SU-DHL-6 (cell line): ENCODE measurements at regions not wholly inside any gene's neighbourhood (a gene's known extent, or its start where the extent isn't known, plus 50 kb on each side); places are given as distances from the start of the nearest gene placed in this dataset.

ENCODE experiments used
- H2AFZ ChIP-seq: fragments of 200-600 bp; sonication (generic); 2 replicates; pipeline ENCODE4 v1.6.1; 2014; ENCODE audit warnings: low read depth, mild to moderate bottlenecking, moderate library complexity, mixed read lengths, antibody characterized with exemption, low read length; ENCODE audit not compliant: severe bottlenecking
- H3F3A ChIP-seq: fragments of 200-600 bp; shearing (Covaris generic); 2 replicates; pipeline ENCODE4 v1.6.0; 2016; ENCODE audit warnings: antibody characterized with exemption, mild to moderate bottlenecking; ENCODE audit not compliant: insufficient read depth
- H3K27ac ChIP-seq: fragments of 200-600 bp; sonication (generic); 2 replicates; pipeline ENCODE4 v1.5.1; 2016; ENCODE audit warnings: low read depth, mild to moderate bottlenecking, low read length, moderate library complexity, mixed read lengths
- H3K27me3 ChIP-seq: fragments of 200-600 bp; sonication (generic), shearing (Covaris generic); 2 replicates; pipeline ENCODE4 v1.6.0; 2014; ENCODE audit warnings: mild to moderate bottlenecking, low read length
- H3K36me3 ChIP-seq: fragments of 200-600 bp; sonication (generic); 2 replicates; pipeline ENCODE4 v1.6.1; 2014; ENCODE audit warnings: mild to moderate bottlenecking, low read length, mixed read lengths
- H3K4me2 ChIP-seq: fragments of 300-600, 200-600 bp; shearing (Covaris generic), sonication (generic); 2 replicates; pipeline ENCODE4 v1.6.0; 2014; ENCODE audit warnings: low read length, low read depth, mild to moderate bottlenecking; ENCODE audit not compliant: poor library complexity, severe bottlenecking
- H3K4me3 ChIP-seq: fragments of 200-600 bp; sonication (generic); 2 replicates; pipeline ENCODE4 v1.5.1; 2014; ENCODE audit warnings: antibody characterized with exemption, low read length, mild to moderate bottlenecking, mixed read lengths; ENCODE audit not compliant: insufficient read depth, poor library complexity, severe bottlenecking
- H3K79me2 ChIP-seq: fragments of 200-600 bp; sonication (generic); 2 replicates; pipeline ENCODE4 v1.6.1; 2014; ENCODE audit warnings: mild to moderate bottlenecking, low read length, moderate library complexity; ENCODE audit not compliant: insufficient read depth
- H3K9ac ChIP-seq: fragments of 200-600 bp; sonication (generic); 2 replicates; pipeline ENCODE4 v1.7.0; 2014; ENCODE audit warnings: mild to moderate bottlenecking, low read length
- H3K9me2 ChIP-seq: fragments of 200-600 bp; sonication (generic); replicated peaks from 2 replicates; pipeline ENCODE4 v1.6.1; 2014; ENCODE audit warnings: low read length; ENCODE audit not compliant: insufficient read depth
- H3K9me3 ChIP-seq: fragments of 200-600 bp; sonication (generic); 2 replicates; pipeline ENCODE4 v1.6.1; 2014; ENCODE audit warnings: low read length, mixed read lengths; ENCODE audit not compliant: insufficient read depth
- H4K20me1 ChIP-seq: fragments of 200-600 bp; sonication (generic); 2 replicates; pipeline ENCODE4 v1.6.1; 2014; ENCODE audit warnings: low read depth, mild to moderate bottlenecking, antibody characterized with exemption, low read length, moderate library complexity, mixed read lengths
- CTCF ChIP-seq: fragments of 200-600 bp; sonication (generic); IDR thresholded peaks from one replicate; pipeline ENCODE4 v1.5.1; 2017; ENCODE audit warnings: antibody characterized with exemption, mild to moderate bottlenecking, low read length, moderate library complexity; ENCODE audit not compliant: insufficient read depth, poor library complexity, severe bottlenecking
- EZH2phosphoT487 ChIP-seq: fragments of 200-600 bp; sonication (generic), shearing (Covaris generic); conservative IDR thresholded peaks from 2 replicates; pipeline ENCODE4 v1.6.1; 2018; ENCODE audit warnings: mild to moderate bottlenecking, antibody characterized with exemption, low read length, moderate library complexity, mixed read lengths

GRCh38 chr5:173794901-173795416 is 93.2 kb upstream of the CPEB4 start:
- H3K27me3 ChIP-seq, result no peaks in the 10 kb centered on the region
- H4K20me1 ChIP-seq, result no peaks in the 10 kb centered on the region
- TF ChIP-seq EZH2phosphoT487, result no peak
- no peak for TF ChIP-seq CTCF
- no peaks in the 10 kb centered on the region for H3K9me2 ChIP-seq
- H3K79me2 ChIP-seq, result no peaks in the 10 kb centered on the region
- no peak overlapping the region for H2AFZ ChIP-seq
- H3K4me3 ChIP-seq, result no peak overlapping the region
- H3K4me2 ChIP-seq, result no peak overlapping the region
- no peaks in the 10 kb centered on the region for H3F3A ChIP-seq
- no peaks in the 10 kb centered on the region for H3K9me3 ChIP-seq
- no peak overlapping the region for H3K27ac ChIP-seq
- no peak overlapping the region for H3K9ac ChIP-seq
- no peaks in the 10 kb centered on the region for H3K36me3 ChIP-seq

- Histone ChIP-seq H4K20me1 (no peaks in the 10 kb centered on the region), H3K27ac (no peak overlapping the region), H3K9me2 (no peaks in the 10 kb centered on the region), H3K27me3 (no peaks in the 10 kb centered on the region), H3K36me3 (no peaks in the 10 kb centered on the region), H3K79me2 (no peaks in the 10 kb centered on the region), H3K4me3 (no peak overlapping the region), H2AFZ (no peak overlapping the region), H3K4me2 (no peak overlapping the region), H3F3A (no peaks in the 10 kb centered on the region), H3K9ac (no peak overlapping the region), H3K9me3 (no peaks in the 10 kb centered on the region)
- TF ChIP-seq CTCF, result no peak
- TF ChIP-seq EZH2phosphoT487, result no peak
Observed at GRCh38 chr5:173795601-173796000, 92.5 kb upstream of the CPEB4 start.

- no peak for TF ChIP-seq EZH2phosphoT487
- TF ChIP-seq CTCF, result no peak
- Histone ChIP-seq H2AFZ (no peak overlapping the region), H3K4me3 (no peak overlapping the region), H3K9me2 (no peaks in the 10 kb centered on the region), H3K4me2 (no peak overlapping the region), H3K27ac (no peak overlapping the region), H3K9me3 (no peaks in the 10 kb centered on the region), H4K20me1 (no peaks in the 10 kb centered on the region), H3K36me3 (no peaks in the 10 kb centered on the region), H3F3A (no peaks in the 10 kb centered on the region), H3K79me2 (no peaks in the 10 kb centered on the region), H3K27me3 (no peaks in the 10 kb centered on the region), H3K9ac (no peak overlapping the region)
Observed at GRCh38 chr5:173796721-173797495, 91.2 kb upstream of the CPEB4 start.
